Mucosa of rectum (tissue), 2 donors: ENCODE measurements at regions not wholly inside any gene's neighbourhood (a gene's known extent, or its start where the extent isn't known, plus 50 kb on each side); places are given as distances from the start of the nearest gene placed in this dataset.

Experiments
- H3K27ac ChIP-seq, 2 donors: one replicate each; pipeline ENCODE4 v1.7.0; 2013; ENCODE audit warnings: inconsistent platforms in 2 of 2, low read depth in 2 of 2, low read length in 2 of 2
- H3K27me3 ChIP-seq, 2 donors: one replicate each; pipeline ENCODE4 v1.7.0; 2013; ENCODE audit warnings: low read length in 2 of 2; ENCODE audit not compliant: control insufficient read depth in 2 of 2, insufficient read depth in 2 of 2
- H3K36me3 ChIP-seq, 2 donors: one replicate each; pipeline ENCODE4 v1.7.0; 2013; ENCODE audit warnings: low read length in 2 of 2; ENCODE audit not compliant: control insufficient read depth in 2 of 2, insufficient read depth in 2 of 2
- H3K4me1 ChIP-seq, 2 donors: one replicate each; pipeline ENCODE4 v1.7.0; 2013; ENCODE audit warnings: low read length in 2 of 2, mild to moderate bottlenecking in 1 of 2; ENCODE audit not compliant: control insufficient read depth in 2 of 2, insufficient read depth in 2 of 2
- H3K4me3 ChIP-seq, 2 donors: one replicate each; pipeline ENCODE4 v1.7.0; 2013; ENCODE audit warnings: low read length in 2 of 2
- H3K9ac ChIP-seq, 2 donors: one replicate each; pipeline ENCODE4 v1.7.0; 2013; ENCODE audit warnings: low read length in 2 of 2, low read depth in 1 of 2, mild to moderate bottlenecking in 1 of 2
- H3K9me3 ChIP-seq, 2 donors: one replicate each; pipeline ENCODE4 v1.7.0; 2013; ENCODE audit warnings: low read length in 2 of 2; ENCODE audit not compliant: control insufficient read depth in 2 of 2
- donor health status: healthy.
- donor health status: Normal muscosa, but diverticular disease.

DNA sequence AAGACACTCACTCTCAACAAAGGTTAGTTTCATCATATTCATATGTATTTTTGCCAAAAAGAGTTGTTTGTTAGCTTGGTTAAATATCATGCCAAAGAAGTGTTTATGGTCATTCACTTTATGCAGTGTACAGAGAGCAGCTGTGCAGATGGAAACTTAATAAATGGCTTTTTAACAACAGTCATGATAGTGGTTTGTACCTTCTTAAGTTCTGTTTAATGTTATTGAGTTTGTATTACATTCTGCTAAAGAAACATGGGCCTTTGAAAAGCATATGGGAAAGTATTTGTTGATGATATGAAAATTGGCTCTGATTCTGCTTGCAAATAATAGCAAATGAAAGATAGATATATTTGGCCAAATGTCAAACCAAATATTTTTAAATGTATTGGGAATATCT is 607.3 kb downstream of the NCAM2 start:
- Histone ChIP-seq H3K27ac (no peak overlapping the region), H3K27me3 (no peaks in the 10 kb centered on the region), H3K4me1 (no peaks in the 10 kb centered on the region), H3K9me3 (peaks cover 3 to 4% of the 10 kb centered on the region in 2 donors), H3K9ac (no peak overlapping the region), H3K4me3 (no peak overlapping the region), H3K36me3 (no peaks in the 10 kb centered on the region)

DNA sequence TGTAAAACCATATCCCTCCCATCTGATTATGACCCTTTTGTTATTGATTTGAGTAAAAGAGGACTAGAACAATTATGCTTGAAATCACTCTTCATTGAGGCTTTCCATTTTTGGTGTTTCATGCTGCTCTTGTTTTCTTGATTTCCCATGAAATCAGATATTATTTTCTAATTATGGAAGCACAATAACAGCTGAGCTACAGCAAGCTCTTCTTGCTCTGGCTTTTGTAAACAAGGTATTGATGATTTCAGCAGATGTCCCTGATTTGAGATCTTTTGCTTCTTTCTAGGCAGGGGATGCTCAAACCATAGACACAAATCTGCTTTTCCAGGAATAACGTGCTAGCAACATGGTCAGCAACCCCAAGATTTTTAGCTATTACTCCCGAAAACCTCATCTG is 607.8 kb downstream of the NCAM2 start:
- Histone ChIP-seq H3K9me3 (peaks cover 2 to 3% of the 10 kb centered on the region in 2 donors), H3K27ac (no peak overlapping the region), H3K27me3 (no peaks in the 10 kb centered on the region), H3K4me3 (no peak overlapping the region), H3K9ac (no peak overlapping the region), H3K4me1 (no peaks in the 10 kb centered on the region), H3K36me3 (no peaks in the 10 kb centered on the region)

DNA sequence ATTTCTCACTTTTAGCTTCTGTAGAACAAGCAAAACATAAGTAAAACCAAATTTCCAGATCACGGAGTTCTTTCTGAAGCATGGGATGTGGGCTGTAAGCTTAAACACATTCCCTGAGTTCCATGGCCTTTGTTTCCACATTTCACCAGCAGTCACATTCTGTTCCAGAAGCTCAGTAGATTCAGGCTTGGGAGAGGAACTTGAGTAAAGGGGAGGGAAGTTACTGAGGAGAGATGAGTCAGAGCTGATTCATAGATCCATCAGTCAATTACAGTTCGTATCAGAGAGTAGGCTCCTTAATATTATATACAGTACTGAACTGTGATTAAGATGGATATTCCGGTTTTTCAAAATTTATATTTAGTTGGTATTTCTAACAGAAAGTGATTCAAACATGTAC is 614.3 kb downstream of the NCAM2 start:
- H3K4me3 ChIP-seq = no peak overlapping the region
- H3K4me1 ChIP-seq = no peaks in the 10 kb centered on the region
- peaks cover 2 to 3% of the 10 kb centered on the region in 2 donors for H3K9me3 ChIP-seq
- no peaks in the 10 kb centered on the region for H3K27me3 ChIP-seq
- H3K27ac ChIP-seq = no peak overlapping the region
- no peak overlapping the region for H3K9ac ChIP-seq
- no peaks in the 10 kb centered on the region for H3K36me3 ChIP-seq

DNA sequence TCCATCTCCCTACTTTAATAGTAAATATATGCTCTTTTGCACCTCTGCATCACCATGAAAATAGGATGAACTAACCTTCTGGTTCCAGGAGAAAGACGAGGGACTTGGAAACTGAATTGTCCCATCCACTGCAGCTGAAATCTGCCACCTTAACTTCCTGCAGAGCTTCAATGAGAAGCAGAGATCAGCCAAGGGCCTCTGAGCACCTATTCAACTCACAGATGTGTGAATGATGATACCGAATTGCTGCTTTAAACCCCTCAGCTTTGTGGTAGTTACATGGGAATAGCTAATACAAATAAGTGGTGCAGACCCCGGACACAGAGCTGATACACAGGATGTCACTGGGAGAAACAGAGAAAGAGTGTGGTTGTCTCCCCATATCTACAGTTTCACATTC is 616.8 kb downstream of the NCAM2 start:
- H3K9ac ChIP-seq = no peak overlapping the region
- no peaks in the 10 kb centered on the region for H3K4me1 ChIP-seq
- H3K9me3 ChIP-seq = no peaks in the 10 kb centered on the region
- no peaks in the 10 kb centered on the region for H3K27me3 ChIP-seq
- no peaks in the 10 kb centered on the region for H3K36me3 ChIP-seq
- no peak overlapping the region for H3K4me3 ChIP-seq
- no peak overlapping the region for H3K27ac ChIP-seq

DNA sequence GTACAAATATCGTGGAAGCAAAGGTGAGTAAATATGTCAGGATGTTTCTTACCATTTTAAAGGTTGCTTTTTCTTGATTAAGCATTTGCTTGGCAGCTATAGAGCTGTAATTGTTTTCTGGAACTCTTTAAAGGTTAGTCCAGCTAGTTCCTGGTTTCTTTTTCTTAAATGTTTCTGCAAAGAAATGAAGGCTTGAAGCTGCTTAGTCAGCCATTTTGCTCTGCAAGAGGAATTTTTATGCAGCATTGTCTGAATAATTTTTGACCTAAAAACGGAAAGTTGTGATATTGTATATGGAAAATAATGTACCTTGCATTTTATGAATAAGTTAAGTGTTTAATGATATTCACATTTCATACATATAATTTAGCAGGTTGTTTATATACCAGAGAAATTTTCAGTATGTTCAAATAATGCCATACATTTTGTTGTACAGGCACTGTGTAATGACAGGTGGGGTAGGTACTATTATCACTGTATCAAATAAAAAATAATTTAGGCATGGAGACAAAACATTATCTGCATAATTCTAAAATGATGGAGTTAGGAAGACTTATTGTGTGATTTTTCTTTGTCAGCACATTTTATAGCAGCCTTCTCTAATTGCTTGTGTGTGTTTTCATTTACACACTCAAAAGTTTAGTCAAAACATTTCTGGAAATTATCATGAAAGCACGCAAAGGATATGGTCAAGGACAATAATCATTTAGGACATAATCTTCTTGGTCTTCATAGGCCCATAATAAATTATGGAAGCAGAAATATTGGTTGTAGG is 624.4 kb downstream of the NCAM2 start:
- no peaks in the 10 kb centered on the region for H3K9me3 ChIP-seq
- H3K4me3 ChIP-seq = no peak overlapping the region
- no peaks in the 10 kb centered on the region for H3K27me3 ChIP-seq
- H3K9ac ChIP-seq = no peak overlapping the region
- H3K27ac ChIP-seq = no peak overlapping the region
- H3K4me1 ChIP-seq = no peaks in the 10 kb centered on the region
- no peaks in the 10 kb centered on the region for H3K36me3 ChIP-seq

DNA sequence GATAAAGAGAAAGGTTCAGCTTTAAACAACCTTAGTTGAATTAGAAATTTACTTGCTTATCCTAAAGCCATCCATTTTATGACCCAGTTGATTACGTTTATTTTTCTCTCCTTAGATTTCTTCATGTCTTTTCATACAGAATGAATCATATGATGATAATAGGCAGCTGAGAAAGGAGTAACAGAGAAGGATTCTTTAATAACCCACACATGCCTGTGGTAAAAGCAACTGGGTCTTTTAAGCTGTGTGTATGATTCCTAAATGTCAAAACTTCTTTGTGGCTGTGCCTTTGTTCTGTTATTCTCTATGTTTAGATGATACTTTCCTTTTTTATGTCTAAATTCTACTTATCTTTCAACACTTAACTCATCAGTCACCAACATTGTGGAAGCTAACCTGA is 626.5 kb downstream of the NCAM2 start:
- H3K27ac ChIP-seq = no peak overlapping the region
- H3K27me3 ChIP-seq = no peaks in the 10 kb centered on the region
- H3K36me3 ChIP-seq = no peaks in the 10 kb centered on the region
- no peak overlapping the region for H3K4me3 ChIP-seq
- H3K4me1 ChIP-seq = no peaks in the 10 kb centered on the region
- no peak overlapping the region for H3K9ac ChIP-seq
- H3K9me3 ChIP-seq = no peaks in the 10 kb centered on the region

DNA sequence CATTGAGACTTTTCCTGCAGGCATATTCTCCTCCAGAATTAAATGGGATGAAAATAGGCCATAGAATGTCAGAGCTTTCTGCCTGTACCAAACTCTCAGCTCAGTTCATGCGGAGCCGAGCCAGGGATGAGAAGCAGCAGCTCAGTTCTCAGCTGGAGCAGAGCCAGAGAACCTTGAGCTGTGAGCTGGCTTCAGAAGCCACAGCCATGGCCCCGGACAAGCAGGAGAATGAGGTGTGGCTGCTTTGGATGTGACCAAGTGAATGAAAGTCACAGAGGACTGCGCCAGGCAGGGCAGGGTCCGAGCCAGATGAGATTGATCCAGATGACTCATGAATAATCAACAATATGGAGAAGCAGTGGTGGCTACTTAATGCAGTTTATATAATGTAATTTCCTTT is 633.8 kb downstream of the NCAM2 start:
- Histone ChIP-seq H3K27ac (no peak overlapping the region), H3K36me3 (no peaks in the 10 kb centered on the region), H3K27me3 (no peaks in the 10 kb centered on the region), H3K9ac (no peak overlapping the region), H3K4me3 (no peak overlapping the region), H3K9me3 (peaks cover 0 to 3% of the 10 kb centered on the region in 2 donors), H3K4me1 (no peaks in the 10 kb centered on the region)

DNA sequence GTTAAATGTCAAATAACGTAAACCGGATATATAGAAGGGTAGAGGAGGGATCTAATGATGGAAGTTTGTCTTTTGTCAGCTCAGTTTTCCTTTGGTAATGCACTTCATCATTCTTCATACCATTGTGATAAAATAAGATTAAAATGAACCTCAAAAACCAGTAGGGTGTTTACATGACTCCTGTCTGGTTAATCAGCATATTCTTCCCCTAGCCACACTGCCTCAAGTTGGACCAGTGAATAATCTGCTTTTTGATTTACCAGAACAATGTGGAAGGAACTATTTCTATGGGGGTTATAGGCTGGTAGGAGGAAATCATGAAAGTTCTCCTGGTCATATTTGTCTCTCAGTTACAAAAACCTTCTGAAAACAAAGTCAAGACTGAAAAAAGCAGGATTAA is 634.7 kb downstream of the NCAM2 start:
- Histone ChIP-seq H3K36me3 (no peaks in the 10 kb centered on the region), H3K27me3 (no peaks in the 10 kb centered on the region), H3K4me3 (no peak overlapping the region), H3K9ac (no peak overlapping the region), H3K4me1 (no peaks in the 10 kb centered on the region), H3K9me3 (peaks cover 0 to 3% of the 10 kb centered on the region in 2 donors), H3K27ac (no peak overlapping the region)

DNA sequence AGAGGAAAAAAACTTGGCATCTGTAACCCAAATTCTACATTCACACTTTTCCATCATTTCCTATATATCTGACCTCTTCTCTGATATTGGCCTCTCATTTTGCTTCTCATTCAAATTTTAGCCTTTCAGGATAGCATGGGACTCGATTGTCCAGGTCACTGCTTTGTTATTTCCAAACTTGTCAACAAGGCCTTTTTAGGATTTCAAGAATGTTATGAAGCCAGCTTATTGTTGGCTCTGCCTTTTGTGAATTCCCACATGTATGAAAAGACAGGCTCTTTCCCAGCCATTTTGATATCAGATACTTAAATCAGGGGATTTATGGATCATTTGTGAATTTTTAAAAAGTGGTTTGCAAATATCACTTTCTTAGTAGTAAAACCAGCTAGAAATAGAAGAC is 663.5 kb downstream of the NCAM2 start:
- Histone ChIP-seq H3K27me3 (no peaks in the 10 kb centered on the region), H3K9ac (no peak overlapping the region), H3K9me3 (peaks cover 0 to 6% of the 10 kb centered on the region in 2 donors), H3K27ac (no peak overlapping the region), H3K4me3 (no peak overlapping the region), H3K4me1 (no peaks in the 10 kb centered on the region), H3K36me3 (no peaks in the 10 kb centered on the region)

DNA sequence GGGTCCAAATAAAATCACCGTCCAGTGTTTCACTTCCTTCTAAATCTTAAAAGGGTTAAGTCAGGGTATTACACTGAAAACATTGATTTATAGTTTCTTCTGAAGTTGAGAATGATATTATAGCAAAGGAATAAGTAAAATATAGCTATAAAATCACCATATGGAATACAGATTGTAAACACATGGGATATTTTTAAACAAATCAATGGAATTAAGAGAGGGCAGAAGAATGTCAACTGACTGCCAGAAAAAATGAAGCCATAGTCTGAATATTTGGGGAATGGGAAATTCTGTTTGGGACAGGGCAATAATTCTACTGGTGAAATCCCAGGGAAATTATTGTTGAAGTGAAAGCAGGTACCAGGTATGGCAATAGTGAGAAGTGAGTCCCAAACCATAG is 664.6 kb downstream of the NCAM2 start:
- no peak overlapping the region for H3K9ac ChIP-seq
- H3K4me1 ChIP-seq = no peaks in the 10 kb centered on the region
- no peaks in the 10 kb centered on the region for H3K27me3 ChIP-seq
- no peaks in the 10 kb centered on the region for H3K36me3 ChIP-seq
- H3K9me3 ChIP-seq = peaks cover 0 to 6% of the 10 kb centered on the region in 2 donors
- no peak overlapping the region for H3K27ac ChIP-seq
- H3K4me3 ChIP-seq = no peak overlapping the region
